Tibial nerve (tissue), 4 donors: ENCODE measurements at regions not wholly inside any gene's neighbourhood (a gene's known extent, or its start where the extent isn't known, plus 50 kb on each side); places are given as distances from the start of the nearest gene placed in this dataset.

ENCODE experiments used
- CTCF ChIP-seq, 5 experiments: fragments of 200-600 bp in 3 of 5; fragments of 450-650 bp in 2 of 5; sonication (generic) in 3 of 5; IDR thresholded peaks; one replicate each; pipeline ENCODE4 v1.5.1; 2016 to 2019; ENCODE audit warnings: antibody characterized with exemption in 5 of 5, mild to moderate bottlenecking in 3 of 5, moderate library complexity in 2 of 5
- EP300 ChIP-seq, 2 donors: sonication (generic); formaldehyde crosslinking; IDR thresholded peaks; one replicate each; pipeline ENCODE4 v1.6.1; 2017; ENCODE audit warnings: antibody characterized with exemption in 2 of 2, mild to moderate bottlenecking in 1 of 2
- POLR2A ChIP-seq, 2 donors: fragments of 450-650 bp; IDR thresholded peaks; one replicate each; pipeline ENCODE4 v1.6.1; 2017; ENCODE audit warnings: antibody characterized with exemption in 2 of 2, mild to moderate bottlenecking in 2 of 2, moderate library complexity in 2 of 2

- TF ChIP-seq CTCF (IDR thresholded peaks at IDR 0.05) = no peak
- no peak for TF ChIP-seq EP300 (IDR thresholded peaks at IDR 0.05)
- no peak for TF ChIP-seq POLR2A (IDR thresholded peaks at IDR 0.05)
These were observed 280.6 kb upstream of the CLEC14A start for GRCh38 chr14:38536376-38537038.
